HepG2 (cell line): ENCODE measurements at regions not wholly inside any gene's neighbourhood (a gene's known extent, or its start where the extent isn't known, plus 50 kb on each side); places are given as distances from the start of the nearest gene placed in this dataset.

Experiments
- ATAC-seq: fragments of 200-7000 bp; cut with Tn5 transposase; 3 replicates; pipeline ENCODE4 v1.9.1; 2020; ENCODE audit warnings: mild to moderate bottlenecking, moderate library complexity
- BruUV-seq: library from RNA; stranded (reverse); fragments of 400-500 nt; replicated peaks from 2 replicates; lab custom pipeline; 2021; lab: Mats Ljungman, UMichigan
- CTCF ChIA-PET: fragments of 300-600 bp; formaldehyde crosslinking; extraction: SDS; loops from one replicate; lab custom pipeline; 2021; ENCODE audit warnings: low total read pairs, inconsistent platforms, low intra/inter-chr PET ratio; lab: Yijun Ruan, JAX
- POLR2A ChIA-PET: fragments of 350-600 bp; sonication (Branson Sonifier 250); formaldehyde crosslinking; loops from one replicate; lab custom pipeline; 2020; ENCODE audit warnings: antibody characterized with exemption, inconsistent platforms; lab: Yijun Ruan, JAX
- DNase-seq: peaks from one replicate; pipeline ENCODE4 v3.0.0-alpha.2; 2015; ENCODE audit warnings: low spot score
- FAIRE-seq: peaks from 3 replicates; lab custom pipeline; 2011; peaks lifted over from hg19 to GRCh38; lab: Jason Lieb, UNC
- H2AFZ ChIP-seq: one replicate; pipeline ENCODE4 v1.6.1; 2011; ENCODE audit warnings: low read length, inconsistent platforms
- H3K27ac ChIP-seq: fragments of 300-600 bp; 3 replicates; pipeline ENCODE4 v1.8.0; 2011; ENCODE audit warnings: mixed run types, mild to moderate bottlenecking, mixed read lengths, low read length, inconsistent platforms; ENCODE audit not compliant: insufficient read depth; ENCODE audit errors: extremely low read length
- H3K27me3 ChIP-seq, 2 experiments: fragments of 200-600 bp in 1 of 2; 2 replicates in 1 of 2; 3 replicates in 1 of 2; pipeline versions ENCODE4 v1.6.0 to v1.8.0; 2011; ENCODE audit warnings: low read length in 2 of 2, mild to moderate bottlenecking in 2 of 2, moderate library complexity in 2 of 2, inconsistent platforms in 1 of 2; ENCODE audit not compliant: insufficient read depth in 2 of 2, control insufficient read depth in 1 of 2
- H3K36me3 ChIP-seq, 2 experiments: fragments of 200-600 bp in 1 of 2; replicated peaks in 1 of 2; 2 replicates in 1 of 2; 3 replicates in 1 of 2; pipeline versions ENCODE4 v1.5.1 to v1.8.0; 2011; ENCODE audit warnings: low read length in 2 of 2, inconsistent platforms in 1 of 2; ENCODE audit not compliant: insufficient read depth in 2 of 2, control insufficient read depth in 1 of 2
- H3K4me1 ChIP-seq: 2 replicates; pipeline ENCODE4 v1.5.1; 2012; ENCODE audit warnings: low read length, inconsistent platforms; ENCODE audit not compliant: insufficient read depth
- H3K4me2 ChIP-seq: 2 replicates; pipeline ENCODE4 v1.6.0; 2011; ENCODE audit warnings: low read depth, low read length, inconsistent platforms
- H3K4me3 ChIP-seq, 3 experiments: fragments of 200-600 bp in 1 of 3; sonication (generic), shearing (Covaris generic) in 1 of 3; replicated peaks in 1 of 3; 2 replicates each; pipeline ENCODE4 v1.5.1; 2011 to 2016; ENCODE audit warnings: low read length in 3 of 3, inconsistent platforms in 2 of 3, low read depth in 2 of 3, mild to moderate bottlenecking in 2 of 3, control low read depth in 1 of 3, mixed read lengths in 1 of 3; ENCODE audit not compliant: insufficient read depth in 1 of 3
- H3K79me2 ChIP-seq: one replicate; pipeline ENCODE4 v1.6.1; 2011; ENCODE audit warnings: low read length, inconsistent platforms; ENCODE audit not compliant: insufficient read depth
- H3K9ac ChIP-seq: 2 replicates; pipeline ENCODE4 v1.6.0; 2011; ENCODE audit warnings: mild to moderate bottlenecking, low read depth, low read length, inconsistent platforms; ENCODE audit not compliant: insufficient read depth
- H3K9me3 ChIP-seq: 2 replicates; pipeline ENCODE4 v1.5.1; 2012; ENCODE audit warnings: mild to moderate bottlenecking, low read length
- H4K20me1 ChIP-seq: 2 replicates; pipeline ENCODE4 v1.6.0; 2011; ENCODE audit warnings: inconsistent platforms, mild to moderate bottlenecking, low read length, moderate library complexity; ENCODE audit not compliant: insufficient read depth
- ATM ChIP-seq: fragments of 450-650 bp; IDR thresholded peaks from 2 replicates; pipeline ENCODE4 v1.7.1; 2017; ENCODE audit warnings: mild to moderate bottlenecking, borderline replicate concordance
- HDAC1 ChIP-seq: sonication (generic); formaldehyde crosslinking; IDR thresholded peaks from 2 replicates; pipeline ENCODE4 v1.5.1; 2020; ENCODE audit warnings: mild to moderate bottlenecking, missing genetic modification reagents
- HMG20A ChIP-seq: IDR thresholded peaks from 2 replicates; pipeline ENCODE4 v1.6.1; 2016; ENCODE audit warnings: borderline replicate concordance
- ZNF251 ChIP-seq: sonication (generic); formaldehyde crosslinking; IDR thresholded peaks from 2 replicates; pipeline ENCODE4 v1.9.0; 2021; ENCODE audit warnings: mild to moderate bottlenecking, missing genetic modification reagents
- ZNF547 ChIP-seq: sonication (generic); formaldehyde crosslinking; IDR thresholded peaks from 2 replicates; pipeline ENCODE4 v1.5.1; 2020; ENCODE audit warnings: mild to moderate bottlenecking, missing genetic modification reagents
- ZNF652 ChIP-seq: IDR thresholded peaks from 2 replicates; pipeline ENCODE4 v1.6.1; 2016; ENCODE audit warnings: low read depth, borderline replicate concordance
- ZNF772 ChIP-seq: sonication (generic); formaldehyde crosslinking; IDR thresholded peaks from 2 replicates; pipeline ENCODE4 v1.5.0; 2020; ENCODE audit warnings: mild to moderate bottlenecking, missing genetic modification reagents
- WGBS: methylation state at CpG from one replicate; pipeline ENCODE4 v1.1.6; 2017; ENCODE audit warnings: low lambda C conversion rate; 5-methylcytosine and 5-hydroxymethylcytosine counted together
- in situ Hi-C: cut with HindIII; loops from 2 replicates; pipeline ENCODE4 v1.10.0; 2017; ENCODE audit warnings: low pct_unique_long_range_greater_than_20kb; ENCODE audit not compliant: extremely low pct_ligation_motif_present
- intact Hi-C: fragments of 100-400 bp; cut with micrococcal nuclease; formaldehyde crosslinking; loops from one replicate; pipeline ENCODE4 v1.10.0; 2022; ENCODE audit not compliant: unreplicated experiment
- TF ChIP-seq, protein P1 (sequence below): sonication (generic); formaldehyde crosslinking; IDR thresholded peaks from 2 replicates; pipeline ENCODE4 v1.5.0; 2020; ENCODE audit warnings: mild to moderate bottlenecking, missing genetic modification reagents, borderline replicate concordance
- TF ChIP-seq, protein P2 (sequence below): sonication (generic); formaldehyde crosslinking; IDR thresholded peaks from 2 replicates; pipeline ENCODE4 v1.5.0; 2020; ENCODE audit warnings: missing genetic modification reagents
- TF ChIP-seq, protein P3 (sequence below), 2 experiments: sonication (generic) in 1 of 2; formaldehyde crosslinking in 1 of 2; IDR thresholded peaks; 2 replicates each; pipeline versions ENCODE4 v1.4.0 to v1.6.1; 2018 to 2020; ENCODE audit warnings: missing genetic modification reagents in 2 of 2, borderline replicate concordance in 1 of 2, low read depth in 1 of 2, mild to moderate bottlenecking in 1 of 2, missing biosample characterization in 1 of 2

DNA sequence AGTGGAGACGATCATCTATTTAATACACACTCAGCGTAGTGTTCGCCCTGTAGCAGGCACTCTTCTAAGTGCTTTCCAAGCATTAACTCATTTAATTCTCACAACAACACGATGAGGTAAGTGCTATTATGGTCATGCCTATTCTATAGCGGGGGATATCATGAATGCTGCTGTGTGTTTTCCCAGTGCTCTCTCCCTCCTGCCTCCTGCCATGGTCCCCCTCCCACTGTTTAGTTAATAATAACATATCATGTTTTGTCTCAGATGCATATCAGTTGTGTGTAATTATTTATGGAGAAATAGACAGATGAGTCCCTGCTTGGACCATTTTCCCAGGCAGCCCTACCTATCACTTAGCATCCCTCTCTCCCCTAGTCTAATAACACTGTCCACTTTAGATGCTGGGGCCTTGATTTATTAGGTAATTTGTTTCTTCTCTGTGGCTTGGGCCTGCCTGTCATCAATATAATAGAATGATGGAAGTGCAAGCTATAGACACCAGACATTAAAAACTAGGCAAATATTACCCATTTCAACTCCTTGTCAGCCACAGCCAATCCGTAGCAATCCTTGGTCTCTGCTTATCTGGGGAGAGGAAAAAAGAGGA is 122.9 kb upstream of the TLE3 start (continued):
- TF ChIP-seq HMG20A (CRISPR knock-in tag), result no peak

GRCh38 chr15:70219966-70220365 is 122.2 kb upstream of the TLE3 start:
- Histone ChIP-seq H4K20me1 (no peaks in the 10 kb centered on the region), H3K4me3 (no peak overlapping the region), H3K36me3 (no peaks in the 10 kb centered on the region), H3K27ac (no peak overlapping the region), H3K27me3 (peaks cover 6 to 34% of the 10 kb centered on the region in 2 experiments), H3K4me1 (no peaks in the 10 kb centered on the region), H3K9me3 (no peaks in the 10 kb centered on the region), H2AFZ (no peak overlapping the region), H3K9ac (no peak overlapping the region), H3K79me2 (no peaks in the 10 kb centered on the region), H3K4me2 (no peak overlapping the region)
- ATAC-seq, result no peak
- BruUV-seq, result no TSS peak
- ChIA-PET POLR2A (no interaction called here), CTCF (no interaction called here)
- WGBS, result 33% methylated on average over 6 of the region's 6 CpGs
- in situ Hi-C loops (no loop called here), intact Hi-C loops (no loop called here)
- DNase-seq, result no peak
- TF ChIP-seq, protein P1, sequence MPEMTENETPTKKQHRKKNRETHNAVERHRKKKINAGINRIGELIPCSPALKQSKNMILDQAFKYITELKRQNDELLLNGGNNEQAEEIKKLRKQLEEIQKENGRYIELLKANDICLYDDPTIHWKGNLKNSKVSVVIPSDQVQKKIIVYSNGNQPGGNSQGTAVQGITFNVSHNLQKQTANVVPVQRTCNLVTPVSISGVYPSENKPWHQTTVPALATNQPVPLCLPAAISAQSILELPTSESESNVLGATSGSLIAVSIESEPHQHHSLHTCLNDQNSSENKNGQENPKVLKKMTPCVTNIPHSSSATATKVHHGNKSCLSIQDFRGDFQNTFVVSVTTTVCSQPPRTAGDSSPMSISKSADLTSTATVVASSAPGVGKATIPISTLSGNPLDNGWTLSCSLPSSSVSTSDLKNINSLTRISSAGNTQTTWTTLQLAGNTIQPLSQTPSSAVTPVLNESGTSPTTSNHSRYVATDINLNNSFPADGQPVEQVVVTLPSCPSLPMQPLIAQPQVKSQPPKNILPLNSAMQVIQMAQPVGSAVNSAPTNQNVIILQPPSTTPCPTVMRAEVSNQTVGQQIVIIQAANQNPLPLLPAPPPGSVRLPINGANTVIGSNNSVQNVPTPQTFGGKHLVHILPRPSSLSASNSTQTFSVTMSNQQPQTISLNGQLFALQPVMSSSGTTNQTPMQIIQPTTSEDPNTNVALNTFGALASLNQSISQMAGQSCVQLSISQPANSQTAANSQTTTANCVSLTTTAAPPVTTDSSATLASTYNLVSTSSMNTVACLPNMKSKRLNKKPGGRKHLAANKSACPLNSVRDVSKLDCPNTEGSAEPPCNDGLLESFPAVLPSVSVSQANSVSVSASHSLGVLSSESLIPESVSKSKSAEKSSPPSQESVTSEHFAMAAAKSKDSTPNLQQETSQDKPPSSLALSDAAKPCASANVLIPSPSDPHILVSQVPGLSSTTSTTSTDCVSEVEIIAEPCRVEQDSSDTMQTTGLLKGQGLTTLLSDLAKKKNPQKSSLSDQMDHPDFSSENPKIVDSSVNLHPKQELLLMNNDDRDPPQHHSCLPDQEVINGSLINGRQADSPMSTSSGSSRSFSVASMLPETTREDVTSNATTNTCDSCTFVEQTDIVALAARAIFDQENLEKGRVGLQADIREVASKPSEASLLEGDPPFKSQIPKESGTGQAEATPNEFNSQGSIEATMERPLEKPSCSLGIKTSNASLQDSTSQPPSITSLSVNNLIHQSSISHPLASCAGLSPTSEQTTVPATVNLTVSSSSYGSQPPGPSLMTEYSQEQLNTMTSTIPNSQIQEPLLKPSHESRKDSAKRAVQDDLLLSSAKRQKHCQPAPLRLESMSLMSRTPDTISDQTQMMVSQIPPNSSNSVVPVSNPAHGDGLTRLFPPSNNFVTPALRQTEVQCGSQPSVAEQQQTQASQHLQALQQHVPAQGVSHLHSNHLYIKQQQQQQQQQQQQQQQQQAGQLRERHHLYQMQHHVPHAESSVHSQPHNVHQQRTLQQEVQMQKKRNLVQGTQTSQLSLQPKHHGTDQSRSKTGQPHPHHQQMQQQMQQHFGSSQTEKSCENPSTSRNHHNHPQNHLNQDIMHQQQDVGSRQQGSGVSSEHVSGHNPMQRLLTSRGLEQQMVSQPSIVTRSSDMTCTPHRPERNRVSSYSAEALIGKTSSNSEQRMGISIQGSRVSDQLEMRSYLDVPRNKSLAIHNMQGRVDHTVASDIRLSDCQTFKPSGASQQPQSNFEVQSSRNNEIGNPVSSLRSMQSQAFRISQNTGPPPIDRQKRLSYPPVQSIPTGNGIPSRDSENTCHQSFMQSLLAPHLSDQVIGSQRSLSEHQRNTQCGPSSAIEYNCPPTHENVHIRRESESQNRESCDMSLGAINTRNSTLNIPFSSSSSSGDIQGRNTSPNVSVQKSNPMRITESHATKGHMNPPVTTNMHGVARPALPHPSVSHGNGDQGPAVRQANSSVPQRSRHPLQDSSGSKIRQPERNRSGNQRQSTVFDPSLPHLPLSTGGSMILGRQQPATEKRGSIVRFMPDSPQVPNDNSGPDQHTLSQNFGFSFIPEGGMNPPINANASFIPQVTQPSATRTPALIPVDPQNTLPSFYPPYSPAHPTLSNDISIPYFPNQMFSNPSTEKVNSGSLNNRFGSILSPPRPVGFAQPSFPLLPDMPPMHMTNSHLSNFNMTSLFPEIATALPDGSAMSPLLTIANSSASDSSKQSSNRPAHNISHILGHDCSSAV (CRISPR knock-in tag), result no peak
- TF ChIP-seq, protein P2, sequence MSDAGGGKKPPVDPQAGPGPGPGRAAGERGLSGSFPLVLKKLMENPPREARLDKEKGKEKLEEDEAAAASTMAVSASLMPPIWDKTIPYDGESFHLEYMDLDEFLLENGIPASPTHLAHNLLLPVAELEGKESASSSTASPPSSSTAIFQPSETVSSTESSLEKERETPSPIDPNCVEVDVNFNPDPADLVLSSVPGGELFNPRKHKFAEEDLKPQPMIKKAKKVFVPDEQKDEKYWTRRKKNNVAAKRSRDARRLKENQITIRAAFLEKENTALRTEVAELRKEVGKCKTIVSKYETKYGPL, result no peak
- TF ChIP-seq HDAC1 (CRISPR knock-in tag) (no peak), ZNF652 (CRISPR knock-in tag) (no peak), ZNF547 (CRISPR knock-in tag) (no peak), ATM (no peak), ZNF772 (CRISPR knock-in tag) (no peak), ZNF251 (CRISPR knock-in tag) (no peak)
- TF ChIP-seq, protein P3, sequence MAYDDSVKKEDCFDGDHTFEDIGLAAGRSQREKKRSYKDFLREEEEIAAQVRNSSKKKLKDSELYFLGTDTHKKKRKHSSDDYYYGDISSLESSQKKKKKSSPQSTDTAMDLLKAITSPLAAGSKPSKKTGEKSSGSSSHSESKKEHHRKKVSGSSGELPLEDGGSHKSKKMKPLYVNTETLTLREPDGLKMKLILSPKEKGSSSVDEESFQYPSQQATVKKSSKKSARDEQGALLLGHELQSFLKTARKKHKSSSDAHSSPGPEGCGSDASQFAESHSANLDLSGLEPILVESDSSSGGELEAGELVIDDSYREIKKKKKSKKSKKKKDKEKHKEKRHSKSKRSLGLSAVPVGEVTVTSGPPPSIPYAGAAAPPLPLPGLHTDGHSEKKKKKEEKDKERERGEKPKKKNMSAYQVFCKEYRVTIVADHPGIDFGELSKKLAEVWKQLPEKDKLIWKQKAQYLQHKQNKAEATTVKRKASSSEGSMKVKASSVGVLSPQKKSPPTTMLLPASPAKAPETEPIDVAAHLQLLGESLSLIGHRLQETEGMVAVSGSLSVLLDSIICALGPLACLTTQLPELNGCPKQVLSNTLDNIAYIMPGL (CRISPR knock-in tag; IDR thresholded peaks at IDR 0.05; ENCODE audit: borderline replicate concordance in 1 of 2, low read depth in 1 of 2), result no peak
- FAIRE-seq, result no peak
